Smooth muscle cell (in vitro differentiated cells): ENCODE measurements at regions not wholly inside any gene's neighbourhood (a gene's known extent, or its start where the extent isn't known, plus 50 kb on each side); places are given as distances from the start of the nearest gene placed in this dataset.

Experiments
- DNase-seq: peaks from one replicate; lab custom pipeline; 2025; ENCODE audit not compliant: unreplicated experiment; lab: John Stamatoyannopoulos, UW
- H2AFZ ChIP-seq: fragments of 200-600 bp; sonication (generic); 2 replicates; pipeline ENCODE4 v1.6.0; 2016; ENCODE audit warnings: antibody characterized with exemption, low read depth, mild to moderate bottlenecking
- H3F3A ChIP-seq: fragments of 200-600 bp; sonication (generic); 2 replicates; pipeline ENCODE4 v1.6.0; 2017; ENCODE audit warnings: antibody characterized with exemption, low read depth
- H3K27ac ChIP-seq: fragments of 200-600 bp; sonication (generic); 2 replicates; pipeline ENCODE4 v1.5.1; 2016; ENCODE audit warnings: low read depth, mild to moderate bottlenecking
- H3K27me3 ChIP-seq: fragments of 200-600 bp; sonication (generic); 2 replicates; pipeline ENCODE4 v1.6.1; 2016; ENCODE audit warnings: low read depth, mild to moderate bottlenecking
- H3K36me3 ChIP-seq: fragments of 200-600 bp; sonication (generic); 2 replicates; pipeline ENCODE4 v1.5.1; 2016; ENCODE audit warnings: low read depth
- H3K4me1 ChIP-seq: fragments of 200-600 bp; sonication (generic); 2 replicates; pipeline ENCODE4 v1.5.1; 2016; ENCODE audit warnings: low read depth
- H3K4me2 ChIP-seq: fragments of 200-600 bp; sonication (generic); 2 replicates; pipeline ENCODE4 v1.6.0; 2016; ENCODE audit warnings: mild to moderate bottlenecking
- H3K4me3 ChIP-seq: fragments of 200-600 bp; sonication (generic); 2 replicates; pipeline ENCODE4 v1.5.1; 2016; ENCODE audit warnings: mild to moderate bottlenecking
- H3K79me2 ChIP-seq: fragments of 200-600 bp; sonication (generic); 2 replicates; pipeline ENCODE4 v1.6.0; 2016; ENCODE audit warnings: low read depth, mild to moderate bottlenecking
- H3K9ac ChIP-seq: fragments of 200-600 bp; sonication (generic); 2 replicates; pipeline ENCODE4 v1.6.0; 2016; ENCODE audit warnings: low read depth
- H3K9me3 ChIP-seq: fragments of 200-600 bp; sonication (generic); replicated peaks from 2 replicates; pipeline ENCODE4 v1.5.1; 2016; ENCODE audit warnings: low read depth
- H4K20me1 ChIP-seq: fragments of 200-600 bp; sonication (generic); 2 replicates; pipeline ENCODE4 v1.6.0; 2016; ENCODE audit warnings: low read depth
- CTCF ChIP-seq: fragments of 200-600 bp; sonication (generic); IDR thresholded peaks from 2 replicates; pipeline ENCODE4 v1.5.1; 2017; ENCODE audit warnings: borderline replicate concordance, mild to moderate bottlenecking, antibody characterized with exemption; ENCODE audit not compliant: insufficient read depth, poor library complexity, severe bottlenecking
- WGBS: methylation state at CpG from one replicate; pipeline ENCODE4 v1.1.7; 2016; ENCODE audit warnings: low lambda C conversion rate; 5-methylcytosine and 5-hydroxymethylcytosine counted together

- Histone ChIP-seq H3K4me2 (no peak overlapping the region), H3K9ac (no peak overlapping the region), H3K4me3 (no peak overlapping the region), H2AFZ (no peak overlapping the region), H3K4me1 (no peaks in the 10 kb centered on the region), H3K79me2 (no peaks in the 10 kb centered on the region), H3F3A (no peaks in the 10 kb centered on the region), H3K36me3 (no peaks in the 10 kb centered on the region), H3K27ac (no peak overlapping the region), H4K20me1 (no peaks in the 10 kb centered on the region), H3K9me3 (no peaks in the 10 kb centered on the region), H3K27me3 (no peaks in the 10 kb centered on the region)
- no peak for DNase-seq
- WGBS, result 88% methylated on average over 2 of the region's 2 CpGs
- TF ChIP-seq CTCF, result no peak
Measured at GRCh38 chr2:49861821-49862220, 707.5 kb upstream of the FSHR start.

GRCh38 chr2:49860834-49861233 is 706.5 kb upstream of the FSHR start:
- Histone ChIP-seq H3F3A (no peaks in the 10 kb centered on the region), H3K4me1 (no peaks in the 10 kb centered on the region), H2AFZ (no peak overlapping the region), H3K27ac (no peak overlapping the region), H3K9ac (no peak overlapping the region), H3K79me2 (no peaks in the 10 kb centered on the region), H3K4me2 (no peak overlapping the region), H3K27me3 (no peaks in the 10 kb centered on the region), H3K36me3 (no peaks in the 10 kb centered on the region), H3K9me3 (no peaks in the 10 kb centered on the region), H3K4me3 (no peak overlapping the region), H4K20me1 (no peaks in the 10 kb centered on the region)
- TF ChIP-seq CTCF, result no peak
- no peak for DNase-seq
- WGBS, result 92% methylated on average over 2 of the region's 2 CpGs

- Histone ChIP-seq H3K9ac (no peak overlapping the region), H3F3A (no peaks in the 10 kb centered on the region), H4K20me1 (no peaks in the 10 kb centered on the region), H3K36me3 (no peaks in the 10 kb centered on the region), H3K4me1 (no peaks in the 10 kb centered on the region), H3K79me2 (no peaks in the 10 kb centered on the region), H3K27ac (no peak overlapping the region), H3K4me3 (no peak overlapping the region), H2AFZ (no peak overlapping the region), H3K27me3 (no peaks in the 10 kb centered on the region), H3K9me3 (no peaks in the 10 kb centered on the region), H3K4me2 (no peak overlapping the region)
- DNase-seq, result no peak
- TF ChIP-seq CTCF, result no peak
- WGBS, result 96% methylated on average over 2 of the region's 2 CpGs
Measured at GRCh38 chr2:49860170-49860569, 705.9 kb upstream of the FSHR start.

- no peak for TF ChIP-seq CTCF
- no peaks in the 10 kb centered on the region for H3K27me3 ChIP-seq
- no peak for DNase-seq
Measured at GRCh38 chr2:49858657-49859056, 704.3 kb upstream of the FSHR start.

More at GRCh38 chr2:49858657-49859056, 704.3 kb upstream of the FSHR start:
- Histone ChIP-seq H3K36me3 (no peaks in the 10 kb centered on the region), H3K27ac (no peak overlapping the region), H3K9me3 (no peaks in the 10 kb centered on the region), H4K20me1 (no peaks in the 10 kb centered on the region), H3K4me2 (no peak overlapping the region), H3K4me3 (no peak overlapping the region), H3F3A (no peaks in the 10 kb centered on the region), H2AFZ (no peak overlapping the region), H3K79me2 (no peaks in the 10 kb centered on the region), H3K9ac (no peak overlapping the region), H3K4me1 (no peaks in the 10 kb centered on the region)
- 85% methylated on average over 2 of the region's 2 CpGs for WGBS
